ENCODE measurements at regions not wholly inside any gene's neighbourhood (a gene's known extent, or its start where the extent isn't known, plus 50 kb on each side); places are given as distances from the start of the nearest gene placed in this dataset.

DNA sequence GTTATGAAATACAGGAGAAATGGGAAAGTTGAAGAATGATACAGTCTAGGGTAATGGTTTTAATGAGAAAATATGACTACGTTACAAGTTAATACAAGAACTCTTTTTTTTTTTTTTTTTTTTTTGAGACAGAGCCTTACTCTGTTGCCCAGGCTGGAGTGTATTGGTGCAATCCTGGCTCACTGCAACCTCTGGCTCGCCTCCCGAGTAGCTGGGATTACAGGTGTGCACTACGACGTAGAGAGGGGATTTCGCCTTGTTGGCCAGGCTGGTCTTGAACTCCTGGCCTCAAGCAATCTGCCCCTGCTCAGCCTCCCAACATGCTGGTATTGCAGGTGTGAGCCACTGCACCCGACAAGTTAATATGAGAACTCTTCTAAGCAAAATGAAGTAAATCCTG lies 77.1 kb upstream of the SELENOP start:
- H3K4me3 ChIP-seq (IDR thresholded peaks at IDR 0.05; ENCODE audit: insufficient read depth, low read depth, low read length), result no peak overlapping the region

GRCh38 chr5:42887575-42887974 lies 75.9 kb upstream of the SELENOP start:
- H4K20me1 ChIP-seq (ENCODE audit: insufficient read depth), result no peaks in the 10 kb centered on the region
- H3K9ac ChIP-seq, result no peak overlapping the region
- H3K79me2 ChIP-seq (ENCODE audit: insufficient read depth, low read depth), result no peaks in the 10 kb centered on the region
- H3K4me2 ChIP-seq, result no peak overlapping the region
- H3K4me1 ChIP-seq (ENCODE audit: low read depth, poor library complexity, severe bottlenecking), result no peaks in the 10 kb centered on the region
- H3K27me3 ChIP-seq (ENCODE audit: insufficient read depth, low read depth), result no peaks in the 10 kb centered on the region
- TF ChIP-seq, protein P1, sequence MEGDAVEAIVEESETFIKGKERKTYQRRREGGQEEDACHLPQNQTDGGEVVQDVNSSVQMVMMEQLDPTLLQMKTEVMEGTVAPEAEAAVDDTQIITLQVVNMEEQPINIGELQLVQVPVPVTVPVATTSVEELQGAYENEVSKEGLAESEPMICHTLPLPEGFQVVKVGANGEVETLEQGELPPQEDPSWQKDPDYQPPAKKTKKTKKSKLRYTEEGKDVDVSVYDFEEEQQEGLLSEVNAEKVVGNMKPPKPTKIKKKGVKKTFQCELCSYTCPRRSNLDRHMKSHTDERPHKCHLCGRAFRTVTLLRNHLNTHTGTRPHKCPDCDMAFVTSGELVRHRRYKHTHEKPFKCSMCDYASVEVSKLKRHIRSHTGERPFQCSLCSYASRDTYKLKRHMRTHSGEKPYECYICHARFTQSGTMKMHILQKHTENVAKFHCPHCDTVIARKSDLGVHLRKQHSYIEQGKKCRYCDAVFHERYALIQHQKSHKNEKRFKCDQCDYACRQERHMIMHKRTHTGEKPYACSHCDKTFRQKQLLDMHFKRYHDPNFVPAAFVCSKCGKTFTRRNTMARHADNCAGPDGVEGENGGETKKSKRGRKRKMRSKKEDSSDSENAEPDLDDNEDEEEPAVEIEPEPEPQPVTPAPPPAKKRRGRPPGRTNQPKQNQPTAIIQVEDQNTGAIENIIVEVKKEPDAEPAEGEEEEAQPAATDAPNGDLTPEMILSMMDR (conservative IDR thresholded peaks at IDR 0.05; ENCODE audit: low read depth, low read length), result no peak
- no peak overlapping the region for H3K4me3 ChIP-seq (IDR thresholded peaks at IDR 0.05; ENCODE audit: insufficient read depth, low read depth, low read length)
- H3K27ac ChIP-seq, result no peak overlapping the region
- H3K36me3 ChIP-seq (ENCODE audit: insufficient read depth), result no peaks in the 10 kb centered on the region
- no peak overlapping the region for H2AFZ ChIP-seq (ENCODE audit: low read depth)

More for the DNA sequence above, 77.1 kb upstream of the SELENOP start:
- no peaks in the 10 kb centered on the region for H3K79me2 ChIP-seq (ENCODE audit: insufficient read depth, low read depth)
- H3K27me3 ChIP-seq (ENCODE audit: insufficient read depth, low read depth), result no peaks in the 10 kb centered on the region
- H3K36me3 ChIP-seq (ENCODE audit: insufficient read depth), result no peaks in the 10 kb centered on the region
- no peak overlapping the region for H3K4me2 ChIP-seq
- TF ChIP-seq, protein P1 (conservative IDR thresholded peaks at IDR 0.05; ENCODE audit: low read depth, low read length), result no peak
- H3K4me1 ChIP-seq (ENCODE audit: low read depth, poor library complexity, severe bottlenecking), result no peaks in the 10 kb centered on the region
- no peak overlapping the region for H3K27ac ChIP-seq
- H4K20me1 ChIP-seq (ENCODE audit: insufficient read depth), result no peaks in the 10 kb centered on the region
- H2AFZ ChIP-seq (ENCODE audit: low read depth), result no peak overlapping the region
- no peak overlapping the region for H3K9ac ChIP-seq

- TF ChIP-seq, protein P1 (conservative IDR thresholded peaks at IDR 0.05; ENCODE audit: low read depth, low read length), result no peak
- Histone ChIP-seq H3K27me3 (ENCODE audit: insufficient read depth, low read depth) (no peaks in the 10 kb centered on the region), H3K27ac (no peak overlapping the region), H3K9ac (no peak overlapping the region), H2AFZ (ENCODE audit: low read depth) (no peak overlapping the region), H3K36me3 (ENCODE audit: insufficient read depth) (no peaks in the 10 kb centered on the region), H3K4me2 (no peak overlapping the region), H3K4me3 (IDR thresholded peaks at IDR 0.05; ENCODE audit: insufficient read depth, low read depth, low read length) (no peak overlapping the region), H3K4me1 (ENCODE audit: low read depth, poor library complexity, severe bottlenecking) (no peaks in the 10 kb centered on the region), H3K79me2 (ENCODE audit: insufficient read depth, low read depth) (no peaks in the 10 kb centered on the region), H4K20me1 (ENCODE audit: insufficient read depth) (no peaks in the 10 kb centered on the region)
Observed at GRCh38 chr5:42887097-42887496, 75.4 kb upstream of the SELENOP start.

DNA sequence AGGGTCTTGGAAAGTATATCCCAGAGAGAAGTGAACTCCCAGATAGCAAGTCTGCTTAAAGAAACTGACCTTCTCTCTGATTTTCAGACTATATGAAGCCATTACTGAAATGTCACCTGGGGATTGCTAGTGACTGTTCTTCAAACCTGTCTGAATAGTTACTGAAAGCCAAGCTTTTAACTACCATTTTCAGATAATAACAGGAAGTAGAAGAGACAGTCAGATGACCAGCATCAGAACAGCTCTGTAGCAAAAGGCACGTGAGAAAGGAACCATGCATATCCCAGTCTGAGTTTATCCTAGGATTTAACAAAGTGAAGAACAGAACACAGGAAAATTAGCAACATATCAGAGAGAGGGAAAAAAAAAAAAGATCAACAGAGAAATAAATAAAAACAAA lies 74.9 kb upstream of the SELENOP start:
- Histone ChIP-seq H3K4me2 (no peak overlapping the region), H3K27ac (no peak overlapping the region), H3K4me3 (IDR thresholded peaks at IDR 0.05; ENCODE audit: insufficient read depth, low read depth, low read length) (no peak overlapping the region), H3K27me3 (ENCODE audit: insufficient read depth, low read depth) (no peaks in the 10 kb centered on the region), H3K36me3 (ENCODE audit: insufficient read depth) (no peaks in the 10 kb centered on the region), H3K79me2 (ENCODE audit: insufficient read depth, low read depth) (no peaks in the 10 kb centered on the region), H4K20me1 (ENCODE audit: insufficient read depth) (no peaks in the 10 kb centered on the region), H3K4me1 (ENCODE audit: low read depth, poor library complexity, severe bottlenecking) (no peaks in the 10 kb centered on the region), H2AFZ (ENCODE audit: low read depth) (no peak overlapping the region), H3K9ac (no peak overlapping the region)
- TF ChIP-seq, protein P1 (conservative IDR thresholded peaks at IDR 0.05; ENCODE audit: low read depth, low read length), result no peak
